ENCODE measurements at regions not wholly inside any gene's neighbourhood (a gene's known extent, or its start where the extent isn't known, plus 50 kb on each side); places are given as distances from the start of the nearest gene placed in this dataset.
"Not testable (repeated sequence)": the region's sequence is repeated elsewhere in the genome, so short reads cannot be mapped to it uniquely, and the experiment has no call there.

DNA sequence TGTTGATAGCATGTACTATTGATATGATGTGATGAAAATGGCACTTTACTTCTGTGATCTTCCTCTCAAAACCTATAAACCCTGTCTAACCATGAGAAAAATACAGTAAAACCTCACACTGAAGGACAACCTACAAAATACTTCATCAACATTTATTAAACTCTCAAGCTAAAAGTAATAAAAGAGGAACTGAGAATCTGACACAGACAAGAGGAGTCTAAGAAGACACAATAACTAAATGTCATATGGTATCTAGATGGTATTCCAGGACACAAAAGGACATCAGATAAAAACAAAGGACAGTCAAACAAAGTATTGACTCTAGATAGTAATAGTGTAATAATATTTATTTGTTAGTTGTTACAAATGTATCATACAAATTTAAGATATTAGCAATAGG is 655.3 kb downstream of the SH3BGRL start:
- DNase-seq: no peak

DNA sequence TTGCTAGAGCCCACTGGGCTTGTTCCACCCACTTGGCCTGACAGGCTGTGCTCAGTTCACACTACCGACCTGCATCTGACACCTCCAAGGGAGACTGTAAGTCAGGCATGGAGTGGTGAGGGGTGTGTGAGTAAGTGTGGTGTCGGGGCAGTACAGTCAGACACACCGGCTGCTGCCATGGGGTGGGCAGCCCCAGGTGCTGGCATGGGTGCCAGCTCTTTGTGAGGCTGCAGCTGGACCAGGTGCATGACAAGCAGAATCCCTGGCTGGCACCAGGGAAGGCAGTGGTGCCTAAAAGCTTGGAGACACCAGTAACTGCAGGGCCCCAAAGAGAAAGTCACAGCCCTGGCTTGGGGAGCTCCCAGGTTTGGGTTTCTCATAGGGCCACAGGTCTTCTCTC is 665.0 kb downstream of the SH3BGRL start:
- no peak for DNase-seq

DNA sequence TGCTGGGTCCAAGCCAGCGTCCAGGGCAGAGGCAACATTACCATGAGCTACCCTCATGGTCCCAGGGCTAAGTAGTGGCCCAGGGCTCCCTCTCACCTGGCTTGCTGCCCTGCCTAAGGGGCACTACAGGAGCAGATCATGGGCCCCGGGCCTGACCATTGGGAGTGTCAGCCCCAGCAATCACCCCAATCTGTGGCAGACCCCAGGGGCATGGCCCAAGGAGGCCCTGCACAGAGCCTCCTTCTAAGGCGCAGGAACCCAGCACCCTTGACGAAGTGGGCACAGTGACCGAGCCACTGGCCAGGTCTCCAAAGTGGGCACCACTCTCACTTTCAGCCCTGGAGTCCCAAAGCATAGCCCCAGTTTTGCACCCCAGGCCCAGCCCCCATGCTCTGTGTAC is 667.1 kb downstream of the SH3BGRL start:
- DNase-seq: no peak

DNA sequence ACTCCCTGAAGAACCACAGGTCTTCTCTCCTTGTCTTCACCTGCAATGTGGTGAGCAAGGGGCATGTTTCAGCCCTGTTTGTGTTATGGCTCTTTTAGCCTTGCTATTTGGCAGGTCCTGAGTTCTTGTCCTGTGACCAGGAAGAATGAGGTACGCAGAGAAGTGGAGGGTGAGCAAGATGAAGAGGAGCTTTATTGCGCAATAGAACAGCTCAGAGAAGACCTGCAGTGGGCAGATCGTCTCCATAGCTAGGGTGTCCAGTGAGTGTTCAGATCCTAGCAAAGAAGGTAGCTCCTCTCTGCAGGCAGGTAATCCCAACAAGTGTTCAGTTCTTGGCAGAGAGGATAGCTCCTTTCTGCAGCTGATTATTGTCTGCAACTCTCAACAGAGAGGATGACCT is 672.9 kb downstream of the SH3BGRL start:
- no peak for DNase-seq

- no peak for DNase-seq
These were observed 673.9 kb downstream of the SH3BGRL start for GRCh38 chrX:81875800-81876199.

- no peak for DNase-seq
These were observed 674.5 kb downstream of the SH3BGRL start for GRCh38 chrX:81876437-81876836.

- no peak for DNase-seq
These were observed 688.6 kb downstream of the SH3BGRL start for GRCh38 chrX:81890521-81890920.

DNA sequence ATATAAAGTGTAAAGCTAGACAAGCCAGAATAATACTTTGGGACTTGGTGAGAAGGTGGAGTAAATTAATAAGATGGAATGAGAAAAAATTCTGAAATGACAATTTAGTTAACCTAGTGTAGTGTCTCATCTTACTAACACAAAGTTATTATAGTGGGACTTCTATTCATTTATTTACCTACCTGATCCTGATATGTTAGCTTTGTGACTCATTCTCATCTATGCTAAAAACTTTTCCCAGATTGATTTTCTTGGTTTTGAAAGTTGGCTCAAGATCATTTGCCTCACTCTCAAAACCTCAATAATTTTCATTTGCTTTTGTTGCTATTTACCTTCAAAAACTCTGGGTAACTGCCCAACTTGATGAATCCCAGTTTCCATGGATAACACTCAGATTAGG is 698.6 kb downstream of the SH3BGRL start:
- DNase-seq: no peak

- no peak for DNase-seq
These were observed 723.9 kb downstream of the SH3BGRL start for GRCh38 chrX:81925812-81926211.

DNA sequence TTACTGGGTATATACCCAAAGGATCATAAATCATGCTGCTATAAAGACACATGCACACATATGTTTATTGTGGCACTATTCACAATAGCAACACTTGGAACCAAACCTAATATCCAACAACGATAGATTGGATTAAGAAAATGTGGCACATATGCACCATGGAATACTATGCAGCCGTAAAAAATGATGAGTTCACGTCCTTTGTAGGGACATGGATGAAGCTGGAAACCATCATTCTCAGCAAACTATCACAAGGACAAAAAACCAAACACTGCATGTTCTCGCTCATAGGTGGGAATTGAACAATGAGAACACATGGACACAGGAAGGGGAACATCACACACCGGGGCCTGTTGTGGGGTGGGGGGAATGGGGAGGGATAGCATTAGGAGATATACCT is 744.0 kb downstream of the SH3BGRL start:
- not testable (repeated sequence) for DNase-seq

DNA sequence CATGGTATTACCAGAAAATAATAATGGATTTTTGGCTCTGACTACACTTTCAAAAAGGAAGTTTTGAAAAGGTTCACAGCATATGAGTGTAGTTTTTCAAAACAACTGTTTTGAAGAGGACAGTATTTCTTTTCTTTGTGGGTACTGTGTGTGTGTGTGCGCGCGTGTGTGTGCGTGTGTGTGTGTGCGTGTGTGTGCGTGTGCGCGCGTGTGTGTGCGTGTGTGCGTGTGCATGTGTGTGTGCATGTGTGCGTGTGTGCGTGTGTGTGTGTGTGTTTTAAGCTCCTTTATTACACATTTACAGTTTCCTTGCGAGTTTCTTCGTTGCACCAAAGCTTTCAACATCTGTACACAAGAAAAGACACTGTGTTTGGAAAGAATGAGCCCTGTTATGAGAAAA is 755.4 kb downstream of the SH3BGRL start:
- DNase-seq: no peak

- peak in 1 of 2 experiments; percentile 29 for DNase-seq
These were observed 756.1 kb downstream of the SH3BGRL start for GRCh38 chrX:81957900-81958545.

DNA sequence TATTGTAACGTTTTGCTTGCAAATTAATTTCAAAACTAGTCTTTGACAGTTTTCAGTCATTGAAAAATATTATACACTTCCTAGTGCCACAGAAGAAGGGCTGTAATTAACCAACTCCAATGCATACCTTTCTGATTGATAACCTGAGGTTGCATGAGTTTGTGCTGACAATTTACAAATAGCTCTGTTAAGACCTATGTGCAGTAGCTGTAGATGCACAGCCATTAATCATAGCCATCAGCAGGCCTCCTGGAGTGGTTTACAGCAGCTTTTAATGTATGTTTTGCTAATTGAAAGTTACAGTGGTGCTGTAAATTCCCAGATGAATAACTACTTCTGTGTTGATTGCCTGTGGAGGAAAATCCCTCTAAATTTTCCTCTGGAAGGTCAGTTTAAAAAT is 758.1 kb downstream of the SH3BGRL start:
- DNase-seq: no peak

GRCh38 chrX:81974413-81974812 is 772.5 kb downstream of the SH3BGRL start:
- DNase-seq: not testable (repeated sequence)

DNA sequence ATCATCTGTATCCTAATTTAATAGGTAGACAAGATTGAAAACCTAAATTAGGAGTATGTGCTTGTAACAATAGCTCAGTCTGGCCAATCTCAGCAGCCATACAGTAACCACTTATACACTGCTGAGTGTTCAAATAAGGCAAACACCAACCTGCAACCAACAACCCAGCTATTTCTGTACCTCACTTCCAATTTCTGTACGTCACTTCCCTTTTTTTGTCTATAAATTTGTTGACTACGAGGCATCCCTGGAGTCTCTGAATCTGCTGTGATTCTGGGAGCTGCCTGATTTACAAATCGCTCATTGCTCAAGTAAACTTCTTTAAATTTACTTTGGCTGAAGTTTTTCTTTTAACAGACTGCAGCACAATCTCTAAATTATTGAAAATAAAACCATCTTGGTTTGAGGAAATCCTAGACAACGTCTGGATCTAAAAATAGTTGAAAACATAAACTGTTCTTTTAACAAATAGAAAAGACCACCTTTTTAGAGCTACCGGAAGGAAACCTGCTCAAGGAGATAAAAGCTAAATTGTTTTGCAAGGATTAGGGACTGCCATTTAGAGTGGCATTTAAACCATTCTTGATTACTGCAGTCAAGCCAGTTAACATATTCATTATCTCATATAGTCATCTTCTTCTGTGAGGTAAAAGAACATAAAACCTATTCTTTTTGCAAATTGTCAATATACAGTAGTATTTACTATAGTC is 778.1 kb downstream of the SH3BGRL start:
- DNase-seq: no peak

GRCh38 chrX:81987217-81987616 is 785.3 kb downstream of the SH3BGRL start:
- DNase-seq: not testable (repeated sequence)

GRCh38 chrX:81996166-81996565 is 794.3 kb downstream of the SH3BGRL start:
- no peak for DNase-seq

DNA sequence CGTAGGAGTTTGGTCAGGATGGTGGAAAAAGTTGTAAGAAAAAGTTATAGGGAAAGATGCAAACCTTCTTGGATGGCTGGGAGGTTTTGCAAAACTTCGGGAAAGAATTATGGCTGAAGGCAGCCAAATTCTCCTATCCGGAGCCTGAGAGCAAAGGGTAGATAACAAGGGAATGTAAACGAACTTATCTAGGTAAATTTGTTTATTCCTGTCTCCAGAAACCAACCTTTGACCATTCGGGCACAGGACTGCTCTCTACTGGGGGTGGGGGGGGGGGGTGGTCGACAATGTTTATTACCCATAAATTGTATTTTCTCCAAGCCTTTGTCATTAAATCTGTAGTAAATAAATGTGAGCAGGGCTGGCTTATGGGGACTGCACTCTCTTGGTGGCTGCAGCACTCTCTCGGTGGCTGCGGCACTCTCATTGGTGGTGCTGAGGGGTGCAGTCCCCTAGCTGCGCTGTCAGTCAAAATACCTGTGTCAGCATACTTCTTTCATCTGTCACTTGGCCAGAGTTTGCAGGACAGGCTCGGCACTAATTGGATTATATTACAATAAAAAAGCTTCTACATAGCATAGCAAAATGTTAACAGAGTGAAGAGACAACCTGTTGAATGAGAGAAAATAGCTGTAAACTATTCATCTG is 827.8 kb downstream of the SH3BGRL start:
- DNase-seq: no peak

DNA sequence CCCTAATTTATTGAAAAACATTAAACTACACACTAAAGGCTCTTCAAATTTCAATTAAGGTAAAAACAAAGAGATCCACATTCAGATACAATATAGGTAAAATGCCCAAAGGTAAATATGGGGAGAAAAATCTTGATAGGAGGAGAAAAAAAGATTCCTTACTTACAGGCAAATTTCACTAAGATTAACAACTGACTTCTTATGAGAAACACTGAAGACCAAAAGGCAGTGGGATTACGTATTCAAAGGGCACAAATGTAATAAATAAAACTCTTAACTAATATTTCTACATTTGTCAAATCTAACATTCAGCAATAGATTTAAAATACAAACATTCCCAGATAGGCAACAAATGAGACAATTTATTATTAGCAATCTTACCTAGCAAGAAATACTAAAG is 829.3 kb downstream of the SH3BGRL start:
- no peak for DNase-seq

DNA sequence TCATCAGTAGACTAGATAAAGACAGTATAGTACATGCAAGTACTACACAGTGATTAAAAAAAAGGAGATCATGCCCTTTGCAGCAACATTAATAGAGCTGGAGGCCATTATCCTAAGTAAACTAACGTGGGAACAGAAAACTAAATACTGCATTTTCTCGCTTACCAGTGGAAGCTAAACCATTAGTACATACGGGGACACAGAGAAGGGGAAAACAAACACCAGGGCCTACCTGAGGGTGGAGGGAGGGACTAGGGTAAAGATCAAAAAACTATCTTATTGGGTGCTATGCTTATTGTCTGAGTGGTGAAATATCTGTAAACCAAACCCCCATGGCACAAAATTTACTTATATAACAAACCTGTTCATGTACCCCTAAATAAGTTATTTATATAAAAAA is 836.9 kb downstream of the SH3BGRL start:
- DNase-seq: no peak

DNA sequence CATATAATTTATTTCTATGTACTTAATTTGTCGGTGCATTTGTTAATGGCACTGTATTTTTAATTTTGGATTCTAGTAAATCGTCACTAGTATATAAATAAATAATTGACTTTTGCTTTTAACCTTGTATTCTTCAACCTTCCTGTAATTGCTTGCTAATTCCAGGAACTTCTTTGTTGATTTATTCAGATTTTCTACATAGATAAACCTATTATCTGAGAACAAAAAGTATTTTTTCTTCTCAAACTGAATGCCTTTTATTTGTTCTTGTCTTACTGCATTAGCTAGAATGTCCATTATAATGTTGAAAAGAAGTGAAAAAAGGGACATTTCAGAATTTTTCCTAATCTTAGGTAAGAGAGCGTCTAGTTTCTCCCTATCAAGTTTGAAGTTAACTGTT is 839.1 kb downstream of the SH3BGRL start:
- DNase-seq: no peak

DNA sequence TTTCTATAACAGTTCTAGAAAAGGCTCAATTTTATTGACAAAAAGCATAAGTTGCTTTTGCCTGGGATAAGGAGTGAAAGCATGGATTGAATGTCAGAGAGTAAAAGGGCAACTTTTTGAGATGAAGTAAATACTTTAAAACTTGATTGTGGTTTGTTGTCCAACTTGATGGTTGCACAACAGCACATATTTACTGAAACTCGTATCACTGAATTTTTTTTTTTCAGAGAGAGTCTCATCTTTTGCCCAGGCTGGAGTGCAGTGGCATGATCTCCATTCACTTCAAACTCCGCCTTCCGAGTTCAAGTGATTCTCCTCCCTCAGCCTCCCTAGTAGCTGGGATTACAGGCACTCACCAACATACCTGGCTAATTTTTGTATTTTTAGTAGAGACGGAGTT is 856.8 kb downstream of the SH3BGRL start:
- DNase-seq: no peak

- no peak for DNase-seq
These were observed 869.0 kb downstream of the SH3BGRL start for GRCh38 chrX:82070948-82071347.

DNA sequence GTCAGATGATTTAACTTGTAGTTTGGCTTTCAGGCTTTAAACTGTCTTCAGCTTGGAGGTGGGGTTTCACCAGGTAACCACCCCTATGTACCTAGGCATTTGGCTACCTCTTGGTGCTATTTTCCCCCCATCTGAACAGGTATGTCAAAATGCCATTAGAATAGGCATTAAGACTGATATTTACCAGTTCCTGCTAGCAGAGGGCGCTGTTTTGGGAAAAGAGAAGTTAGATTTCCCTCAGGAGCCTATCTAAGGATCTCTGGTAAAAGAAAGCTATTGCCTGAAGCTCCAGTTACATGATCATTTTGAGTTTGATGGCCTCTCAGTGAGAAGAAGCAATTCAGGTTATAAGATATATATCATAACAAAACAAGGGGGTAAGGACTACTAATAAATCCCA is 879.1 kb downstream of the SH3BGRL start:
- DNase-seq: peak in 1 of 2 experiments; percentile 8

Measured in NCI-H526 (cell line).